Activated CD4-positive, alpha-beta T cell treated with anti-CD3 and anti-CD28 coated beads, Interleukin-2, amount 10 ng/mL, durations not matched to agents 7 days and 5 days (primary cell): ENCODE measurements at regions not wholly inside any gene's neighbourhood (a gene's known extent, or its start where the extent isn't known, plus 50 kb on each side); places are given as distances from the start of the nearest gene placed in this dataset.

Source experiments
- CTCF ChIA-PET: fragments of 350-600 bp; sonication (Branson Sonifier 250); formaldehyde crosslinking; loops from one replicate; lab custom pipeline; 2021; ENCODE audit warnings: antibody characterized with exemption; lab: Charles Lee
- POLR2A ChIA-PET: fragments of 350-600 bp; sonication (Branson Sonifier 250); formaldehyde crosslinking; loops from one replicate; lab custom pipeline; 2021; ENCODE audit warnings: antibody characterized with exemption; lab: Charles Lee
- DNase-seq: peaks from one replicate; pipeline ENCODE4 v3.0.0-alpha.2; 2020
- H3K27ac Mint-ChIP-seq: one replicate; pipeline ENCODE4 v1.8.0; 2021; ENCODE audit warnings: mild to moderate bottlenecking, moderate library complexity, mixed read lengths
- H3K27me3 Mint-ChIP-seq: one replicate; pipeline ENCODE4 v1.8.0; 2021; ENCODE audit warnings: mixed read lengths
- H3K36me3 Mint-ChIP-seq: one replicate; pipeline ENCODE4 v1.8.0; 2021; ENCODE audit warnings: low read depth, mixed read lengths
- H3K4me1 Mint-ChIP-seq: one replicate; pipeline ENCODE4 v1.8.0; 2021; ENCODE audit warnings: mixed read lengths
- H3K4me3 Mint-ChIP-seq: one replicate; pipeline ENCODE4 v1.8.0; 2021; ENCODE audit warnings: mild to moderate bottlenecking, moderate library complexity, mixed read lengths
- H3K9me3 Mint-ChIP-seq: one replicate; pipeline ENCODE4 v1.8.0; 2021; ENCODE audit warnings: mixed read lengths

DNA sequence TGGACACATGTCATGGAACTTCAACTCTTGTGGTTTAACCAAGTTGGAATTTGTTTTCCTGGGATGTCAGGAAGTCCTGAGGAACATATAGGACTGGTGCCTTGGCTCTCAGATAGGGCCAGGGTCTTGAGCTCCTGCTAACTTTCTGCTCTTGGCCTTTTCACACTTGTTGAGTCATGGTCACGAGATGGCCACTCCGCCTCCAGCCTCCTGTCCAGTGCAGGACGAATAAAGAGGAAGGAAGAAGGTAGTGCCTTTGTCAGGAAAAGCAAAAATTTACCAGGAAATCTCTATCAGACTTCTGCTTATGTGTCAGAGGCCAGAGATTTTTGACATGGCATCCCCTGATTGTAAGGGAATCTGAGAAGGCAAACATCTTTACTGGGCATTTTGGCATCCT, 89.1 kb upstream of the ARHGAP20 start:
- Mint-ChIP-seq H3K4me1 (no peaks in the 10 kb centered on the region), H3K36me3 (no peaks in the 10 kb centered on the region), H3K9me3 (no peaks in the 10 kb centered on the region), H3K4me3 (no peak overlapping the region), H3K27me3 (no peaks in the 10 kb centered on the region), H3K27ac (no peak overlapping the region)
- DNase-seq: no peak
- ChIA-PET POLR2A (no interaction called here), CTCF (no interaction called here)

DNA sequence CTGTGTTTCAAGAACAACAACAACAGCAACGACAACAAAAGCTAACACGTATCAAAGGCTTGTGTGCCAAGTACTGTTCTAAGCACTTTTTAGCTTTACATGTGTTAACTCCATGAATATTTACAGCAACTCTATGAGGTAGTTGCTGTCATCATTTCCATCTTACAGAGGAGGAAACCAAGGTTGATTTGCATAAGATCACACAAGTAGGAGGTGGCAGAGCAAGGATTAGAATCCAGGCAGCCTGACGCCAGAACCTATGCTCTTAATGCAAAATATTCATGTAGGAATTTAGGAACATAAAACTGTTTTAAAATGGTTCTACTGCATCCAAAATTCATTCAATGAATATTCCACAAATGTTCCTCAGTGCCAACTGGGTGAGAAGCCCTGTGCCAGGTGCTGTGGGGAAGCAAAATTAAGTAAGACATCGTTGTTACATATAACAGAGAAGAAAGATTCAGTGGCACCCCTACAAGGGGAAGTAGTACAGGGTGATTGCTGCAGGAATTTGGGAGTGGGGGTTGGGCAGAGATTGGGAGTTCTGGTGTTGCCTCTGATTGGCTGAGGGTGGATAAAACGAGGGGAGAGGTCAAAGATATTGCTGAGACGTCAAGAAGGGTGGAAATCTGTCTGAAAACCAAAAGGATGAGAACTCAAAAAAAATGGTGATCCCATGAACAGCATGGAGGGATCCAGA, 86.1 kb upstream of the ARHGAP20 start:
- H3K9me3 Mint-ChIP-seq: no peaks in the 10 kb centered on the region
- no peak for DNase-seq
- no peak overlapping the region for H3K27ac Mint-ChIP-seq
- peaks cover 3% of the 10 kb centered on the region for H3K27me3 Mint-ChIP-seq
- POLR2A ChIA-PET: no interaction called here
- no peaks in the 10 kb centered on the region for H3K4me1 Mint-ChIP-seq
- H3K36me3 Mint-ChIP-seq: no peaks in the 10 kb centered on the region
- no peak overlapping the region for H3K4me3 Mint-ChIP-seq
- CTCF ChIA-PET: no interaction called here

DNA sequence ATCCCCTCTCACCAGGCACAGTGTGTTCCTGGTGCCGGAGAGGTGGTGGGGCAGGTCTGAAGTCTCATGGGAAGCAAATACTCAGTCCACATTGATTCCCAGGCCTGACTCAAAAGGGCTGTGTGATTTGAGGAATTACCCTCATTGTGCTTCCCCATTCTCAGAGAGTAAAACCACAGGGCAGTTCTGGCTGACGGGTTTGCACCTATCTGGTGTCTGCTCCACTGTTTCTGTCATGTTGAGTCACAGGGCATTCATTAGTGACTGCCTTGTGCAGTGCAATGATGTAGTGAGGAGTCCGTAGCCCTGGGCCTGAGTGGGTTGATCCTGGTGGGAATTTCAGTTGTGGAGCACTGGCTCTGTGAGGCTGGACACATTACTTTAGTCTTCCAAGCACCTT, 85.2 kb upstream of the ARHGAP20 start:
- peaks cover 3% of the 10 kb centered on the region for H3K27me3 Mint-ChIP-seq
- no peaks in the 10 kb centered on the region for H3K4me1 Mint-ChIP-seq
- ChIA-PET POLR2A (no interaction called here), CTCF (no interaction called here)
- no peaks in the 10 kb centered on the region for H3K9me3 Mint-ChIP-seq
- no peak for DNase-seq
- no peaks in the 10 kb centered on the region for H3K36me3 Mint-ChIP-seq
- H3K27ac Mint-ChIP-seq: no peak overlapping the region
- no peak overlapping the region for H3K4me3 Mint-ChIP-seq

DNA sequence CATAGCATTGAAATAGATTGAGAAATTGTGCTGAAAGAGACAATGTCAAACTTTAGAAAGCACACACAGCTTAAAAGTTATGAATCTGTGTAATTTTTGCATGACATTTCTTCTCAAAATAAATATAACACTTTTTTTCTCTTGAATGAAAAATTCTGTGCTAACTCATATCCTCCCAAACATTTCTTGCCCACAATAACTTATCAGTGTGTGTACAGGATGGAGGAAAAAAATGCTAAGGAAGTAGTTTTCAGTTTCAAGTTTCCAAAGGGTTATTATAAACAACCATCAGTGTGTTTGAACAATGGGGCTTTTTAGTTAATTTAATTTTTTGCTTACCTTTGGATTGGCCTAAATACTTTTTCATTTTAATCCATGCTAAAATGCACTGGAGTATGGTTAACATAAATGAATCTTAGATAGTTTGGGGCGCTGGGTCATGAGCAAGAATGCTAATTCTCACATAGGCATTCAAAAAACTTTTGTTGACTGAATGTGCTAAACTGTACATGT, 82.9 kb upstream of the ARHGAP20 start:
- no peaks in the 10 kb centered on the region for H3K36me3 Mint-ChIP-seq
- ChIA-PET CTCF (no interaction called here), POLR2A (no interaction called here)
- H3K4me1 Mint-ChIP-seq: no peaks in the 10 kb centered on the region
- H3K4me3 Mint-ChIP-seq: no peak overlapping the region
- no peak overlapping the region for H3K27ac Mint-ChIP-seq
- H3K9me3 Mint-ChIP-seq: peaks cover 1% of the 10 kb centered on the region
- DNase-seq: no peak
- H3K27me3 Mint-ChIP-seq: peaks cover 3% of the 10 kb centered on the region

DNA sequence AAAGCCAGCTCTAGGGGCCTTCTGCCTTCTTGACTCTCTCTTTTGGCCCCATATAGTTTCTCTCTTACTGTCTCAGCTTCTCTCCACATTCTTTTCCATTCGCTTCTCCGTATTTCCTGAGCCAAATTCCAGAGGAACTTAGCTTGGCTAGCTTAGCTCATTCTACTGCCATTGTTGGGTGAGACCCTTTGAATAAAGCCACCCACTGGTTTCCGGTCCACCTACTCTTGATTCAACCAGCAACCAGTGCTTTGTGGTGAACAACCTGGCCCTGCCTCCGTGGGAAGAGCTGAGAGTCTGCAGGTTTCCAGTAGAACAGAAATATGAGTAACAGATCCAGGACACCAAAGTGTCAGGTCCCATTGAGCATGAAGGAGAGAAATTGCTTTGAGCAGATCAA, 81.3 kb upstream of the ARHGAP20 start:
- Mint-ChIP-seq H3K9me3 (peaks cover 2% of the 10 kb centered on the region), H3K27me3 (peaks cover 3% of the 10 kb centered on the region), H3K27ac (no peak overlapping the region), H3K4me1 (no peaks in the 10 kb centered on the region), H3K36me3 (no peaks in the 10 kb centered on the region), H3K4me3 (no peak overlapping the region)
- CTCF ChIA-PET: interaction anchor here (0.5 kb wide), 1 partner anchor 359 kb away, joined by 3 read pairs; no protein-coding TSS in a partner anchor
- POLR2A ChIA-PET: no interaction called here
- no peak for DNase-seq

DNA sequence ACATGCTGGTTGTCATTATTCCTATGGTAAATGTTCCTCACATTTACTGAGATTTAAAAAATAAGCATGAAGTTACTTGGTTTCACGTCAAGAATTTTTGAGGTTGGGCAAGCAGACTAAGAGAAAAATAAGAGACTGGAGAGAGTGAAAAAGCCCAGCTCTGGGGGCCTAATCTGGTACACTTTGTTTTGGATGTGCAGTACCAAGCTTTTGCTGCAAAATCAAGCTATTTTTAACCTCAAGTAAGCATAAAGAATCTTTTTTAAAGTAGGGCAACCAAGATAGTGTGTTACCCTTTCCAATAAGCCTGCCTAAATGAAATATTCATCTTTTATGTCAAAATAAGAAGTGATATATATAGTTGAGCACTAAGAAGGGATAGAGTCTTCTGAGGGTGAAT, 79.4 kb upstream of the ARHGAP20 start:
- CTCF ChIA-PET: no interaction called here

DNA sequence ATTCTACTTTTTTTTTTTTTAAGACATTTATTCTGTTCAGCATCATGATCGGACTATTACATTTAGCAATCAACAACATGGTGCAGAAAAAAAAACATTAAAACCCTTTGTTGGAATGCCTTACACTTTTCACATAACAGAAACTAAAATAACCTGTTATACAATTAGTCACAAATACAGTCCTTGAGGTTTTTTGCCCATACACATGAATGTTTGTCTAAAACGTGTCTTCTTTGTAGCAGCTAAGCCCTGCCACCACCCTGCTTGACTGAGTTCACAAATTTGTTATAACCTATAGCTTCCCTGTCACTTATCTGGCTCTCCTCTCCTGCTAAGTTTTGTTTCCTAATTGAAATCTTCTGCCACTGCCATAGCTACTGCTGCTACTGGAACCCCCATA, 75.4 kb upstream of the ARHGAP20 start:
- ChIA-PET POLR2A (no interaction called here), CTCF (no interaction called here)
- H3K27me3 Mint-ChIP-seq: no peaks in the 10 kb centered on the region
- H3K36me3 Mint-ChIP-seq: no peaks in the 10 kb centered on the region
- no peak overlapping the region for H3K4me3 Mint-ChIP-seq
- no peaks in the 10 kb centered on the region for H3K4me1 Mint-ChIP-seq
- no peak for DNase-seq
- no peak overlapping the region for H3K27ac Mint-ChIP-seq
- H3K9me3 Mint-ChIP-seq: peaks cover 2% of the 10 kb centered on the region

More for the DNA sequence above, 79.4 kb upstream of the ARHGAP20 start:
- Mint-ChIP-seq H3K4me3 (no peak overlapping the region), H3K9me3 (peaks cover 2% of the 10 kb centered on the region), H3K27ac (no peak overlapping the region), H3K27me3 (peaks cover 3% of the 10 kb centered on the region), H3K4me1 (no peaks in the 10 kb centered on the region), H3K36me3 (no peaks in the 10 kb centered on the region)
- POLR2A ChIA-PET: no interaction called here
- no peak for DNase-seq

DNA sequence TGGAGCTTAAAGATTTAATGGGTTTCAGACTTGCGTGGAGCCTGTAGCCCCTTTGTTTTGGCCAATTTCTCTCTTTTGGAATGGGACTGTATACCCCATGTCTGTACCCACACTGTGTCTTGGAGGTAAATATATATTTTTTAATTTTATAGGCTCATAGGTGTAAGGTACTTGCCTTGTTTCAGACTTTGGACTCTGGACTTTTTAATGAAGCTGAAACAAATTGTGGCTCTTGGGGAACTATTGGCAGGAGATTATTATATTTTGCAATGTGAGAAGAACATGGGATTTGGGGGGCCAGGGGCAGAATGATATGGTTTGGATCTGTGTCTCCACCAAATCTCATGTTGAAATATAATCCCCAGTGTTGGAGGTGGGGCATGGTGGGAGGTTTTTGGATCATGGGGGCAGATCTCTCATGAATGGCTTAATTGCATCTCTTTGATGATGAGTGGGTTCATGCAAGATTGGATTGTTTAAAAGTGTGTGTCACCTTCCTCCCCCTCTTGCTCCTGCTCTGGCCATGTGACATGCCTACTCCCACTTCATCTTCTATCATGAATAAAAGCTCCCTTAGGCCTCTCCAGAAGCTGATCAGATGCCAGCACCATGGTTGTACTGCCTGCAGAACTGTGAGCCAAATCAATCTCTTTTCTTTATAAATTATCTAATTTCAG, 74.1 kb upstream of the ARHGAP20 start:
- POLR2A ChIA-PET: no interaction called here
- Mint-ChIP-seq H3K27ac (no peak overlapping the region), H3K4me1 (no peaks in the 10 kb centered on the region), H3K27me3 (no peaks in the 10 kb centered on the region), H3K4me3 (no peak overlapping the region), H3K36me3 (no peaks in the 10 kb centered on the region), H3K9me3 (peaks cover 2% of the 10 kb centered on the region)
- DNase-seq: no peak
- CTCF ChIA-PET: no interaction called here

DNA sequence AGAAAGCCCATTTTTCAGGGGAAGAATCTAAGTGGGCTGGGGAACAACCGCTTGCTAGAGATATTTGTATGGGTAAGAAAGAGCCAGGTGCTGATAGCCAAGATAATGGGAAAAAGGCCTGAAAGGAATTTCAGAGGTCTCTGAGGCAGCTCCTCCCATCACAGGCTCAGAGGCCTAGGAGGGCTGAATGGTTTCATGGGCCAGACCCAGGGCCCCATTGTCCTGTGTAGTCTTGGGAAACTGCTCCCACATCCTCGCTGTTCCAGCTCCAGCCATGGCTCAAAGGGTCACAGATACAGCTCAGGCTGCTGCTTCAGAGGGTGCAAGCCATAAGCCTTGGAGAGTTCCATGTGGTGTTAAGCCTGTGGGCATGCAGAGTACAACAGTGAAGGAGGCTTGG, 73.2 kb upstream of the ARHGAP20 start:
- ChIA-PET CTCF (no interaction called here), POLR2A (no interaction called here)
- H3K27me3 Mint-ChIP-seq: no peaks in the 10 kb centered on the region
- H3K4me3 Mint-ChIP-seq: no peak overlapping the region
- no peaks in the 10 kb centered on the region for H3K4me1 Mint-ChIP-seq
- no peaks in the 10 kb centered on the region for H3K36me3 Mint-ChIP-seq
- H3K9me3 Mint-ChIP-seq: peaks cover 2% of the 10 kb centered on the region
- H3K27ac Mint-ChIP-seq: no peak overlapping the region
- DNase-seq: no peak

DNA sequence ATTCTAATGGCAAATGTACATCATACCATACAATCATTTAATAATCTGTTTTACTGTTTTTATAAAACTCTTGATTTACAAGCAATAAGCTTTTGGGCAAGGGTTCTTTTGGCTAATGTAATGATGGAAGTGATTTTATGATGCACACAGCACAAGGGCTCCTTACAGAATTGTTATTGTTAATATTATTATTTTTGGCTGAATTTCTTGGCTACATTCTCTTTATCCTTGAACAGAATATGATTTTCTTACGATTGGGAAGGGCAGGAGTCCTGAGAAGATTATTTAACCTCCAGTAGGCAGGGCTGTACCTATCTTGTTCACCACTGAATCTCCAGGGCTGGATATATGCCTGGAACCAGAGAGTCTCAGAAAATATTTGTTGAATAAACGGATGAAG, 70.4 kb upstream of the ARHGAP20 start:
- peaks cover 2% of the 10 kb centered on the region for H3K27me3 Mint-ChIP-seq
- CTCF ChIA-PET: interaction anchor here (0.6 kb wide), 1 partner anchor 93 kb away, joined by 3 read pairs; no protein-coding TSS in a partner anchor

DNA sequence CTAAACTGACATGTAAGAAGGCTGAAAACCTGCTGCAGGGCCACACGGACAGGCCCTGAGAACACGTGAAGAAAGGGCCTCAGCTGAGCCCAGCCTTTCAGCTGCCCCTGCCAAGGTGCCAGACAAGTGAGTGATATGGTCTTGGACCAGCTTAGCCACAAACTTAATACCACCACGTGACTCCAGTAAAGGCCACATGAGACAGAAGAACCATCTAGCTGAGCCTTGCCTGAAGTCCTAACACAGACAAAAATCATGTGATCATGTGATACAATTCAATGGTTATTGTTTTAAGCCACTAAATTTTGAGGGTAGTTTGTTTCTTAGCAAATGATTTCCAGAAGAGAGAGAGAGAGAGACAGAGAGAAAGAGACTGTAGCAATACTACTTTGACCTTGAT, 66.9 kb upstream of the ARHGAP20 start:
- ChIA-PET CTCF (interaction anchor here (1.2 kb wide), 1 partner anchor 12 kb away, joined by 3 read pairs; no protein-coding TSS in a partner anchor), POLR2A (no interaction called here)
- Mint-ChIP-seq H3K27ac (no peak overlapping the region), H3K4me3 (no peak overlapping the region), H3K27me3 (peaks cover 2% of the 10 kb centered on the region), H3K36me3 (no peaks in the 10 kb centered on the region), H3K4me1 (no peaks in the 10 kb centered on the region), H3K9me3 (peaks cover 7% of the 10 kb centered on the region)
- no peak for DNase-seq

More for the DNA sequence above, 70.4 kb upstream of the ARHGAP20 start:
- no peak for DNase-seq
- H3K9me3 Mint-ChIP-seq: peaks cover 7% of the 10 kb centered on the region
- POLR2A ChIA-PET: no interaction called here
- H3K4me3 Mint-ChIP-seq: no peak overlapping the region
- no peaks in the 10 kb centered on the region for H3K36me3 Mint-ChIP-seq
- no peak overlapping the region for H3K27ac Mint-ChIP-seq
- no peaks in the 10 kb centered on the region for H3K4me1 Mint-ChIP-seq

DNA sequence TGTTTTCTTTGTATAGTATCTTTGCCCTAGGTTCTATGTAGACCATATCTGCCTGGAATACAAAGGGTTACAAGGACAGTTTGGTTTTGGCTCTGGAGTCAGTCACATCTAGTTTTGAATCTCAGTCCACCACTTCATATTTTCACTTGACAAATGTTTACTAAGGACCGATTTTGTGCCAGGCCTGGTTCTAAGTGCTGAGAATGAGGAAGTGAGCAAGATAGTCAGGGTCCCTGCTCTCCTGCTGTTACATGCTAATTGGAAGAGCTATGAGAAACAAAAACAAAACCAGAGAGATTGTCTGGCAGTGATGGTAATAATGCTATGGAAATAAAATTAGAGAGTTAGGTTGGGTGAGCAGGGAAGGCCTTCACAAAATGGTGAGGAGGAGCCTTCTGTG, 66.1 kb upstream of the ARHGAP20 start:
- Mint-ChIP-seq H3K4me1 (no peaks in the 10 kb centered on the region), H3K9me3 (peaks cover 7% of the 10 kb centered on the region), H3K27me3 (peaks cover 2% of the 10 kb centered on the region), H3K4me3 (no peak overlapping the region), H3K27ac (no peak overlapping the region), H3K36me3 (no peaks in the 10 kb centered on the region)
- ChIA-PET POLR2A (no interaction called here), CTCF (no interaction called here)
- DNase-seq: no peak

DNA sequence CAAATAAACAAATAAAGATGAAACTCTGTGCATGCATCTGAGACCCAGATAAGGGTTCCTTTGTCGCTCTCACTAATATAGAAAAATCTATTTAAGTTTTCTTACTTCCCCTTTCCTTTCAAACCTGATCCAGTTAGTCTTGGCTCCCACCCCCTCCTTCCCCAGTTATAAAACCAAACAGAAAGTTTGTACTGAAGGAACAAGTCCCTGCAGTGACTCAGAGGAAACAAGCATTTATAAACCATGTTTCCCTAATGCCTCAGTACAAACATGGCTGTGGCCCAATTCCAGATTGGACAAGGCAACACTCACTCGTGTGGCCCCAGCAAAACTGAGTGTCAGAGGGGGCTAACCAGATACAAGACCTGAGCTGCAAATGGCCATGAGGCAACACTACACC, 65.5 kb upstream of the ARHGAP20 start:
- POLR2A ChIA-PET: no interaction called here
- peaks cover 7% of the 10 kb centered on the region for H3K9me3 Mint-ChIP-seq
- no peak overlapping the region for H3K27ac Mint-ChIP-seq
- H3K4me3 Mint-ChIP-seq: no peak overlapping the region
- peaks cover 2% of the 10 kb centered on the region for H3K27me3 Mint-ChIP-seq
- no peak for DNase-seq
- CTCF ChIA-PET: no interaction called here
- no peaks in the 10 kb centered on the region for H3K36me3 Mint-ChIP-seq
- no peaks in the 10 kb centered on the region for H3K4me1 Mint-ChIP-seq
